HG02642 (cell line): ENCODE measurements at regions not wholly inside any gene's neighbourhood (a gene's known extent, or its start where the extent isn't known, plus 50 kb on each side); places are given as distances from the start of the nearest gene placed in this dataset.

Experiments
- ATAC-seq: cut with Tn5 transposase; IDR thresholded peaks from one replicate; pipeline ENCODE4 v1.9.1; 2021; ENCODE audit warnings: mild to moderate bottlenecking; ENCODE audit not compliant: unreplicated experiment, poor library complexity

GRCh38 chr19:30881930-30882329 is 467.3 kb downstream of the TSHZ3 start:
- ATAC-seq, result no peak

GRCh38 chr19:30881281-30881680 is 468.0 kb downstream of the TSHZ3 start:
- no peak for ATAC-seq

- no peak for ATAC-seq
Observed at GRCh38 chr19:30880551-30880950, 468.7 kb downstream of the TSHZ3 start.

- ATAC-seq, result no peak
Observed at GRCh38 chr19:30880151-30880550, 469.1 kb downstream of the TSHZ3 start.

- ATAC-seq, result no peak
Observed at GRCh38 chr19:30879736-30880135, 469.5 kb downstream of the TSHZ3 start.

GRCh38 chr19:30879225-30879624 is 470.0 kb downstream of the TSHZ3 start:
- ATAC-seq, result no peak

GRCh38 chr19:30878495-30878894 is 470.7 kb downstream of the TSHZ3 start:
- ATAC-seq, result no peak

- ATAC-seq, result no peak
Observed at GRCh38 chr19:30877661-30878113, 471.5 kb downstream of the TSHZ3 start.

GRCh38 chr19:30873691-30874090 is 475.5 kb downstream of the TSHZ3 start:
- ATAC-seq, result no peak

GRCh38 chr19:30873003-30873402 is 476.2 kb downstream of the TSHZ3 start:
- ATAC-seq, result no peak

- no peak for ATAC-seq
Observed at GRCh38 chr19:30871979-30872378, 477.3 kb downstream of the TSHZ3 start.

GRCh38 chr19:30870876-30871275 is 478.4 kb downstream of the TSHZ3 start:
- ATAC-seq, result no peak

GRCh38 chr19:30865511-30865910 is 483.7 kb downstream of the TSHZ3 start:
- no peak for ATAC-seq

GRCh38 chr19:30864391-30865215 is 484.6 kb downstream of the TSHZ3 start:
- no peak for ATAC-seq

- ATAC-seq, result no peak
Observed at GRCh38 chr19:30862876-30863275, 486.4 kb downstream of the TSHZ3 start.

- no peak for ATAC-seq
Observed at GRCh38 chr19:30861919-30862318, 487.3 kb downstream of the TSHZ3 start.

GRCh38 chr19:30857966-30858490 is 485.8 kb downstream of the ZNF536 start:
- no peak for ATAC-seq

GRCh38 chr19:30857388-30857787 is 485.2 kb downstream of the ZNF536 start:
- ATAC-seq, result no peak

- ATAC-seq, result no peak
Observed at GRCh38 chr19:30856786-30857185, 484.6 kb downstream of the ZNF536 start.

- no peak for ATAC-seq
Observed at GRCh38 chr19:30856376-30856775, 484.2 kb downstream of the ZNF536 start.

- no peak for ATAC-seq
Observed at GRCh38 chr19:30855442-30855841, 483.3 kb downstream of the ZNF536 start.

GRCh38 chr19:30854661-30855060 is 482.5 kb downstream of the ZNF536 start:
- ATAC-seq, result no peak
